ENCODE measurements at regions not wholly inside any gene's neighbourhood (a gene's known extent, or its start where the extent isn't known, plus 50 kb on each side); places are given as distances from the start of the nearest gene placed in this dataset.
A peak's percentile ranks its signal among the peaks of the same experiment; 100 is the strongest.
"Not testable (repeated sequence)": the region's sequence is repeated elsewhere in the genome, so short reads cannot be mapped to it uniquely, and the experiment has no call there.

- Mint-ChIP-seq H3K27me3 (ENCODE audit: insufficient read depth) (no peaks in the 10 kb centered on the region; the same call in 1 of the 2 replicates), H3K4me1 (ENCODE audit: low read depth) (peaks cover 60% of the 10 kb centered on the region), H3K4me3 (no peak overlapping the region), H3K27ac (no peak overlapping the region), H3K9me3 (peaks cover 12% of the 10 kb centered on the region; the same call in 1 of the 2 replicates), H3K36me3 (ENCODE audit: low read depth) (peaks cover 15% of the 10 kb centered on the region)
- no peak for DNase-seq
- TF ChIP-seq CTCF (IDR thresholded peaks at IDR 0.05): no peak
These were observed 75.1 kb upstream of the PTPRK start for GRCh38 chr6:128595544-128595943.

GRCh38 chr6:128586095-128586494, 65.7 kb upstream of the PTPRK start:
- H3K4me1 Mint-ChIP-seq (ENCODE audit: low read depth): no peaks in the 10 kb centered on the region
- no peaks in the 10 kb centered on the region for H3K27me3 Mint-ChIP-seq (ENCODE audit: insufficient read depth)
- TF ChIP-seq CTCF (IDR thresholded peaks at IDR 0.05): no peak
- H3K9me3 Mint-ChIP-seq: peaks cover 7% of the 10 kb centered on the region; the same call in 1 of the 2 replicates
- H3K27ac Mint-ChIP-seq: no peak overlapping the region
- no peak overlapping the region for H3K4me3 Mint-ChIP-seq
- peaks cover 9% of the 10 kb centered on the region; the same call in 1 of the 2 replicates for H3K36me3 Mint-ChIP-seq (ENCODE audit: low read depth)
- no peak for DNase-seq

GRCh38 chr6:128580224-128581110, 60.1 kb upstream of the PTPRK start:
- Mint-ChIP-seq H3K27ac (no peak overlapping the region), H3K27me3 (ENCODE audit: insufficient read depth) (no peaks in the 10 kb centered on the region), H3K9me3 (no peaks in the 10 kb centered on the region), H3K36me3 (ENCODE audit: low read depth) (no peaks in the 10 kb centered on the region), H3K4me3 (no peak overlapping the region), H3K4me1 (ENCODE audit: low read depth) (peaks cover 24% of the 10 kb centered on the region)
- DNase-seq: no peak
- TF ChIP-seq CTCF (IDR thresholded peaks at IDR 0.05): no peak

- H3K9me3 Mint-ChIP-seq; H3K27me3 Mint-ChIP-seq (ENCODE audit: insufficient read depth): not testable (repeated sequence)
- peaks cover 52% of the 10 kb centered on the region for H3K4me1 Mint-ChIP-seq (ENCODE audit: low read depth)
These were observed 54.9 kb upstream of the PTPRK start for GRCh38 chr6:128575254-128575653.

GRCh38 chr6:128574402-128574801, 54.0 kb upstream of the PTPRK start:
- peaks cover 60% of the 10 kb centered on the region for H3K4me1 Mint-ChIP-seq (ENCODE audit: low read depth)
- no peak for TF ChIP-seq CTCF (IDR thresholded peaks at IDR 0.05)
- H3K36me3 Mint-ChIP-seq (ENCODE audit: low read depth): no peaks in the 10 kb centered on the region
- H3K4me3 Mint-ChIP-seq: no peak overlapping the region
- H3K27ac Mint-ChIP-seq: no peak overlapping the region
- DNase-seq: no peak
- H3K9me3 Mint-ChIP-seq: no peaks in the 10 kb centered on the region
- H3K27me3 Mint-ChIP-seq (ENCODE audit: insufficient read depth): no peaks in the 10 kb centered on the region; the same call in 1 of the 2 replicates

More at GRCh38 chr6:128575254-128575653, 54.9 kb upstream of the PTPRK start:
- H3K27ac Mint-ChIP-seq; DNase-seq; H3K4me3 Mint-ChIP-seq; H3K36me3 Mint-ChIP-seq (ENCODE audit: low read depth): not testable (repeated sequence)

- no peak overlapping the region for H3K4me3 Mint-ChIP-seq
- peaks cover 73% of the 10 kb centered on the region for H3K4me1 Mint-ChIP-seq (ENCODE audit: low read depth)
- no peaks in the 10 kb centered on the region; the same call in 1 of the 2 replicates for H3K27me3 Mint-ChIP-seq (ENCODE audit: insufficient read depth)
- H3K9me3 Mint-ChIP-seq: no peaks in the 10 kb centered on the region
- TF ChIP-seq CTCF (IDR thresholded peaks at IDR 0.05): no peak
- DNase-seq: no peak
- H3K36me3 Mint-ChIP-seq (ENCODE audit: low read depth): no peaks in the 10 kb centered on the region
- 0 out of 2 replicates have a peak overlapping the region, but pooled peaks have one; percentile 33 for H3K27ac Mint-ChIP-seq
These were observed 52.6 kb upstream of the PTPRK start for GRCh38 chr6:128573036-128573435.
